D341Med (cell line): ENCODE measurements at regions not wholly inside any gene's neighbourhood (a gene's known extent, or its start where the extent isn't known, plus 50 kb on each side); places are given as distances from the start of the nearest gene placed in this dataset.
"Not testable (repeated sequence)": the region's sequence is repeated elsewhere in the genome, so short reads cannot be mapped to it uniquely, and the experiment has no call there.

Source experiments
- DNase-seq: peaks from one replicate; pipeline ENCODE4 v3.0.0; 2012; ENCODE audit warnings: low spot score

GRCh38 chr2:224174990-224175389 lies 135.9 kb upstream of the SERPINE2 start:
- DNase-seq = no peak

- DNase-seq = no peak
Observed at GRCh38 chr2:224174521-224174920, 135.4 kb upstream of the SERPINE2 start.

GRCh38 chr2:224173933-224174332 lies 134.8 kb upstream of the SERPINE2 start:
- DNase-seq = no peak

- no peak for DNase-seq
Observed at GRCh38 chr2:224173210-224173609, 134.1 kb upstream of the SERPINE2 start.

- DNase-seq = no peak
Observed at GRCh38 chr2:224171226-224171625, 132.1 kb upstream of the SERPINE2 start.

GRCh38 chr2:224169847-224170246 lies 130.8 kb upstream of the SERPINE2 start:
- no peak for DNase-seq

- DNase-seq = not testable (repeated sequence)
Observed at GRCh38 chr2:224167781-224168180, 128.7 kb upstream of the SERPINE2 start.

- DNase-seq = no peak
Observed at GRCh38 chr2:224166654-224167053, 127.6 kb upstream of the SERPINE2 start.

GRCh38 chr2:224165901-224166319 lies 126.8 kb upstream of the SERPINE2 start:
- no peak for DNase-seq

- DNase-seq = no peak
Observed at GRCh38 chr2:224163566-224164307, 124.7 kb upstream of the SERPINE2 start.

- DNase-seq = no peak
Observed at GRCh38 chr2:224162122-224162521, 123.0 kb upstream of the SERPINE2 start.

- DNase-seq = no peak
Observed at GRCh38 chr2:224161712-224162111, 122.6 kb upstream of the SERPINE2 start.

- DNase-seq = no peak
Observed at GRCh38 chr2:224160917-224161316, 121.8 kb upstream of the SERPINE2 start.

- no peak for DNase-seq
Observed at GRCh38 chr2:224159345-224159928, 120.4 kb upstream of the SERPINE2 start.

GRCh38 chr2:224158831-224159230 lies 119.7 kb upstream of the SERPINE2 start:
- no peak for DNase-seq

GRCh38 chr2:224158061-224158460 lies 119.0 kb upstream of the SERPINE2 start:
- no peak for DNase-seq

GRCh38 chr2:224157655-224158054 lies 118.6 kb upstream of the SERPINE2 start:
- DNase-seq = no peak

GRCh38 chr2:224156436-224156835 lies 117.3 kb upstream of the SERPINE2 start:
- DNase-seq = no peak

- no peak for DNase-seq
Observed at GRCh38 chr2:224155896-224156295, 116.8 kb upstream of the SERPINE2 start.

- DNase-seq = no peak
Observed at GRCh38 chr2:224155371-224155770, 116.3 kb upstream of the SERPINE2 start.

- DNase-seq = no peak
Observed at GRCh38 chr2:224151680-224152310, 112.7 kb upstream of the SERPINE2 start.

- DNase-seq = no peak
Observed at GRCh38 chr2:224151161-224151560, 112.1 kb upstream of the SERPINE2 start.

GRCh38 chr2:224148058-224148457 lies 109.0 kb upstream of the SERPINE2 start:
- DNase-seq = not testable (repeated sequence)
